HG03432 (cell line): ENCODE measurements at regions not wholly inside any gene's neighbourhood (a gene's known extent, or its start where the extent isn't known, plus 50 kb on each side); places are given as distances from the start of the nearest gene placed in this dataset.
"Not testable (repeated sequence)": the region's sequence is repeated elsewhere in the genome, so short reads cannot be mapped to it uniquely, and the experiment has no call there.

Experiments used
- ATAC-seq: cut with Tn5 transposase; IDR thresholded peaks from one replicate; pipeline ENCODE4 v1.9.1; 2021; ENCODE audit warnings: mild to moderate bottlenecking, moderate library complexity; ENCODE audit not compliant: unreplicated experiment

DNA sequence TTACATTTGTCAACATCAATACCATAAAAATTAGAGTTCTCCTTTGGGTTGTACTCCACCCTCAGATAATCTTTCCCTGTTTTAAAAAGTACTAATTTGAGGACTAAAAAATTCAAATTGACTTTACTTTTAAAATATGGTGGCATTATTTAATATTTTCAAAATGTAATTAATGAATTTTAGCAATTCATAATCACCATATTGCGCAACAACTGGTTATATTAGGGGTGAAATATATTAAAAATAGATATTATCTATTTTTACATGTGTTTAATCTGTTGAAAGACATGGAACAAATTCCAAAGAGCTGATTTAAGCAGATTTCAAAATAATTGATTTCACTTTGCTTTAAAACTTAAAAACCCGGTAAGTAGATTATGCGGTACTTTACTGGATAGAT lies 236.6 kb upstream of the NOL4 start:
- ATAC-seq = no peak

DNA sequence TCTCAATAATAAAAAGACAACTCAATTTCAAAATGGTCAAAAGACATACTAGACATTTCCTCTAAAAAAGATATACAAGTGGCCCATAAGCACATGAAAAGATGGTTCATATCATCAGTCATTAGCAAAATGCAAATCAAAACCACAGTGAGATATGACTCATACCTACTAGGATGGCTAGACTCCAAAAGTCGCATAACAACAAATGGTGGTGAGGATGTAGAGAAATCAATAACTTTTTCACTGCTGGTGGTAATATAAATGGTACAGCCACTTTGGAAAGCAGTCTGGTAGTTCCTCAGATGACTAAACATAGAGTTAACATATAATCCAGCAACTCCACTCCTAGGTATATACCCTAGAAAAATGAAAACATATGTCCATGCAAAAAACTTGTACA lies 242.3 kb upstream of the NOL4 start:
- peak; percentile 83 for ATAC-seq

DNA sequence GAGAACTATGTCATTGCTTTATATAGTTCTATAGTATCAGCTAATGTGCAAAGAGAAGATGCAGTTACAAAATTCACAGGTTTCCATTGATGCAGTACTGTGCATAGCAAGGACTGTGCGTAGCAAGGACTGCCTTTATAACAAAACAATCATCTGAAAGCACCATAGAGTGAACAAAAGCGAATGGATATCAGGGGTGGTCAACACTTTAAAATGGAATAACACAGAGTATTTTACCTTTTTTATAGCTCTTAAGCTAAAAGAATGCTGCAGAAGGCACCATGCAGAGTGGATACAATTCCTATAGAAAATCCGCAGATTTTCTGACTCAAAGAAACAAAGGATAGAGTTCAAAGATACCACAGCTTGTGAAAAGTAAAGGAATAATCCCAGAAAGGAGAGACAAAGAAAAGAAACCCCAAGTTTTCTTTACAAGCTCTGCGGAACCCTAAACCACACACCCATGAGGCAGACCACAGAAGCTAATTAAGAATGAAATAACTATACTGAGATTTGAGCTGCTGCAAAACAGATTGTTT lies 229.9 kb upstream of the DTNA start:
- no peak for ATAC-seq

DNA sequence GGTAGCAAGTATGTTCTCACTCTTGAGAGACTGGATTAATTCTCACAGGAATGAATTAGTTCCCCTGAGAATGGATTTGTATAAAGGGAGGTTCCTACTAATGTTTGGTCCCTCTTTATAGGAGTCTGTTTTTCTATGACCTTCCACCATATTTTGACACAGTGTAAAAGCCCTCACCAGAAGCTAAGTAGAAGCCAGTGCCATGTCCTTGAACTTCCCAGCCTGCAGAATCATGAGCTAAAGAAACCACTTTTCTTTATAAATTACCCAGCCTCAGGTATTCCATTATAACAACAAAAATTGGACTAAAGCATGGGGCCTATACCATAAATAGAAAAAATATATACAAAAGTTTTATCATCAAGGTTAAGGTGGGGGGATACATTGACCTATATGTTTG lies 227.9 kb upstream of the DTNA start:
- ATAC-seq = no peak

DNA sequence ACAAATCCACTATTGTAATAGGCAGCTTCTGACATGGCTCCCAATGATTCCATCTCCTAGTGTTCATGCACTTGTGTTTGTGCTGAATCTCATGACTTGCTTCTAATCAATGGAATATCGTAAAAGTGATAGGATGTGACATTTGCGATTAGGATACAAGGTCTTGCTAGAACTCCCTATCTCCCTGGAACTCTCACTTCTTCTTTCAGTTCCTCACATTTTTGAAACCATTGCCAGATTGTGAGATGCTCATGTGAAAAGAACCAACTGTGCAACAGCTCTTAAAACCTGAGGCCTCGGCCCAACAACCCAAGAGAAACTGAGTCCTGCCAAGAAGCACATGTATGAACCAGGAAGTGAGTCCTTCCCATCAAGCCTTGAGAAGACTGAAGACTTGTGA lies 226.9 kb upstream of the DTNA start:
- ATAC-seq = no peak

DNA sequence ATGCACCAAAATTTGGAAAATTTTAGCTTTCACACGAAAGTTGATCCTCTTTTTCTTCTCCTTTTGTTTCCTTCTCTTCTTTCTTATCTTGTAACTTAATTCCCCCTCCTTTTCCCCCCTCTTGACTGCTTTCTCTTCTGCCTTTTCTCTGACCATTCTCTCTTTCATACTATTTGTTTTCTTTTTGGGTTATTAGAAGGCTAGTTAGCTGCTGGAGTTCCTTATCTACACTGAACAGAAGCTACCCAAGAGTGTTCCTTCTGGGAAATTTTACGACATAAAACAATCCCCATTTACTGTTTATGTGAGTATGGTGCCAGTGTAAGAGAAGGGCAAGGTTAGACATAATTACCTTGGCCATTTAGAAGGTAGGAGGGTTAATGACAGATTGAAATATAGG lies 218.4 kb upstream of the DTNA start:
- no peak for ATAC-seq

DNA sequence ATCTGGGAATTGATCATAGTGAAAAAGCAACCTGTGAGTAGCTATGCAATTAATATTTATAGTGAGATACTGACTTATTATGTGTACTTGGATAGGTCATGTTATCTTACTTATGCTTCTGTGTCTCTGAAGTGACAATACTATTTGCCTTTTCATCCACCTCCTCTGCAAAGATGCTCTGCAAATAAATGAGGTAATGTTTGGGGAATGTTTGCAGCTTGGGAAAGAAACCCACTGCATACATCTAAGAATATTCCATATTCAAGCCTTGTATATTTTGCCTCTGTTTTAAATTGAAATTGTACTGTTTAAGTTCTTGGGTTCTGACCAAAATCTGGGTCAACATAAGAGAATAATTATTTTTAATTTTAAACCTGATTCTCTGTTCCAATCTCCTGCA lies 217.4 kb upstream of the DTNA start:
- ATAC-seq = no peak

DNA sequence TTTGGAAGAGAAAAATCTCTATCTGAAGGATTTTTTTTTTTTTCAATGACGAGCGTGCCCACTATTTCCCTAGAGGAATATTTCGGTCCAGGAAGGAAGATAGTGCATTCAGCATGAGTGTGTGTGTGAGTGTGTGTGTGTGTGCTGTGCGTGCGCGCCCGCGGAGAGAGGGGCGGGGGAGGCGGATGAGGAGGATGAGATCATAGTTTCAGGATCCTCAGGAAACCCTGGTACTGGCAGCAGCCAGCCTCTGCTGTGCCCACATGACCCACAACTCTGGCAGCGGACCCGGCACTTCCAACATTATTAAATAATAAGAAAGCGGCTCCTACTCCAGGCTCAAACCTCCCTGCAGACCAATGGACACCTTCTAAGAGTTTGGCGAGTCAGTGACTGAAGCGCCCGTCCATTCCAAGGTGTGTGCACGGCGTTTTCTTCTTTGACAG lies 217.0 kb upstream of the DTNA start:
- ATAC-seq = peak; percentile 84

DNA sequence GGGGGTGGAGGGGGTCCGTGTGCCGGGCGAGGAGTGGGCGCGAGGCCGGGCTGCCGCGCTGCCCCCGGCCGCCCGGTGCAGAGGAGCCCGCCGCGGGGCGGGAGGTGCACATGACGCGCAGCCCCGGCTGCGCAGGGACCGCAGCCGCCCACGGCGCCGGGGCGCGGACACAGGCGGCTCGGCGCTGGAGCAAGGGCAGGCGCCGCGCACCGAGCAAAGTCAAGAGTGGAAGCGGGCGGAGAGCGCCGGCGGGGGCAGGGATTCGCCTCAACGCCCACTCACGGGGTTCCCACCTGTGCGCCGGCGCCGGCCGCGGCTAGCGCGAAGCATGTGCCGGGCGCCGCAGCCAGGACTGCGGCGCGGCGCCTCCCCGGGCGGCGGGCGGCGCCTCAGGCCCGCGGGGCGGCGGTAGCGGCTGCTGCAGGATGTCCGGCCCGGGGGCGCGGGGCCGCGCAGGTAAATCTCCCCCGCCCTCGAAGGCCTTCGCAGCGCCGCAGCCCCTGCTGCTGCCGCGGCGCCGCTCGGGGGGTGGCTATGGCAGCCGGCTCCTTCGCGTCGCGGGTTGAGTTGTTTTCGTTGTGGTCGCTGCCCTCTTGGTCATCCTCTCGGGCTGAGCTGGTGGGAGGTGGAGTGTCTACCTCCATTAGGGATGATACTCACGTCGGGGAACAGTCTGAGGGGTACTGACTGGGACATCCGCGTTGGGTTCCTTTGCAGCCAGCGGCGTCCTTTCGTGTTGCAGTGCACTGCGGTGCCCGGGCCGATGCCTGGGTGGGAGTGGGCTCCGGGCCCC lies 216.3 kb upstream of the DTNA start:
- ATAC-seq = peak; percentile 86

DNA sequence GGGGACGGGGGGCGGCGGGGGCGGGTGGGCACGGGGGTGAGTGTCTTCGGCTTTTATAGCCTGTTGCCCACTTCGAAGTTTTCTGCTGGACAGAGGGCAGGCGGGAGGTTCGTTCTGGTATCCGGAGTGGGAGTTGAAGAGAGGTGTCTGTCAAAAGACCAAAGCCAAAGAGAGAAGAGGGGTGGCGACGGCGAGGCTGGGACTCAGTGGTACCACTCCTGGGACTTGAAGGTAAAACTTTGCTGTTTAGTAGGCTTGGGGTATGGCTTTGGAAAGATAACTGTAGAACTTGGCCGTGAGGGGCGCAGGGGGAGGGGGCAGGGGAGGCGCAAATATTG lies 215.8 kb upstream of the DTNA start:
- no peak for ATAC-seq

DNA sequence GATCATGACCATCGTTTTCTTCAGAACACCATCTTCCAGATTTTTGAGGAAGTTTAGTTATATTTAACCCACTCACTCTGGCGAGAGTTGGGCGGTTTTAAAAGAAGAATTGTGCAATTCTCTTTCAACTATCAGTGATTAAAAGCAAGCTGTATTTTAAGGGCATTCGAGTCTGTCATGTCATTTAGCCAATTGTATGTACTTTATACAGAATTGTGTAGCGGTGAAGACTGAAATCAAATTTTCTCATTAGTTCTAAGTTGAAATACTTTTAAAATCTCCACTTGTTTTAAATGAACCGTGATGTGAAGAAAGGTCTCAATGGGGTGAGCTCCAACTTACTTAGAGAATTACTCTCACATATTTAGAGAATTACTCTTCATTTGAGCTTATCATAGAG lies 214.6 kb upstream of the DTNA start:
- ATAC-seq = no peak

DNA sequence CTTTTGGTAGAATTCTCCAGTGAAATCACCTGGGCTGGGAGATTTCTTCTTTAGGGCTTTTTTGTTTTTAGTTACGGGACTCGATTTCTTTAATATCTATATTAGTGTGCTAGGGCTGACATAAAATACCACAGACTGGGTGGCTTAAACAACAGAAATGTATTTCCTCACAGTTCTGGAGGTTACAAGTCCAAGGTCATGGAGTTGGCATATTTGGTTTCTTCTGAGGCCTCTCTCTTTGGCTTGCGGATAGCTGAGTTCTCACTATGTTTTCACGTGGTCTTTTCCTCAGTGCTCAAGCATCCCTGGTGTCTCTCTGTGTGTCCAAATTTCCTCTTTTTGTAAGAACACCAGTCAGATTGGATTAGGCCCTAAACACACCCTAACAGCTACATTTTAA lies 208.5 kb upstream of the DTNA start:
- no peak for ATAC-seq

DNA sequence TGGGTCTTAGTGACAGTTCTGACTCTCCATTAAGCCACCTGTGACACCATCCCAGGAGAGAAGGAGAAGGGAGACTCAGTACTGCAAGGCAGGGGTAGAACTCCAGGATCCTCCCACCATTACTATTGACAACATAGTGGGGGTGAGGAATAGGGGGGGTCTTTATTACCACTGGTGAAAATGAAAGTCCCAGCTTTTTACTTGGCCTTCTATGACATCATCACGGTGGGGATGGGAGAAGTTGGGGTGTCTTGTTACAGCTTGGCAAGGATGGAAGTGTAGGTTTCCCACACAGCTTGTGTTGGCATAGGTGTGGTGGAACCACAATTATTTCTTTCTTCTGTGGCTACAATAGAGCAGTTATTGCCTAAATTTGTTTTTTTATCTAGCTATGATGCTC lies 203.9 kb upstream of the DTNA start:
- no peak for ATAC-seq

DNA sequence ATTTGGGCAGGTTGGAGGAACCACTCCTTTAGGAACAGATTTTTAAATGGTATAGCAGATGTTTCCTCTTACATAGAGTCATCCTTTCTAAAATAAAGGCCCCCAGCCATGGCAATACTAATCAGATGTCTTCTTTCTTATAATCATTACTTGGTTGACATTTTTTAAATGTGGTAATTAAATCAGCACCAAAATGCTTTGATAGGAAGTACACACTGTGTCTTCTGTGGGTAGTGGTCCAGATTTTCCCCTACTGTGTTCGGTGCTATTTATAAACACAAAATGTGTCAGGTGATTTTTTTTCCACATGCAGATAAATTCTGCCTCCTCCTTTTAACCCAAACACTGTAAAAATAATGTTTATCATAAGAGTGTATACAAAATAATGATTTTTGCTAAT lies 200.9 kb upstream of the DTNA start:
- no peak for ATAC-seq

DNA sequence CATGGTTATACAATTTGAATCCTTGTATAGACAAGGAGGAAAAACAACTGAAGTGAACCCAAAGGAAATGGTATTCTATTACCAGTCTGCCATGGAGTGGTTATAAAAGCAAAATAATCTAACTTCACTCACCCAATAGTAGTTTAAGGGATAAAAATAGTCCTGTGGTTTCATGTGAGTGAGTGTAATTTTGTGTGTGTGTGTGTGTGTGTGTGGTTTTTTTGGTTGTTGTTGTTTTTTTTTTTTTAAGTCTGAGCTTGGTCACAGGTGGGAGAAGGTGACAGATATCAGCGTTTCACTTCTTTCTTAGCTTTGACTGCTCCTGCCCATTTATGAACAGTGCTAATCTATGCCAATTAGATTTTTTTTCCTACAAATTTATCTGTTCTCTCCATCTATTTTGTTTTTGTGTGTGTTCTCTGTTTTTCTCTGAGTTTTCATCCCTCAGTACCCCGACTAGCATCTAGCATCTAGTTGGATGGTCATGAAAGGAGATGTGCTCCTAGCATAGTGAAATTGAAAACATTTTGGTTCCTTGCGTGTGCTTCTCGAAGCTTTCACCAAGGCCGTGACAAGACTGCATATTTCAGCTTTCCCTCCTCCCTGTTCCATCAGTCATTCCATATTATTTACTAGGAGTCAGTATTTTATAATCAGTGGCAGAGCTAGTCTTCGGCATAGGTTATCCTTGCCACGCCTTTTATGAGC lies 200.1 kb upstream of the DTNA start:
- no peak for ATAC-seq

DNA sequence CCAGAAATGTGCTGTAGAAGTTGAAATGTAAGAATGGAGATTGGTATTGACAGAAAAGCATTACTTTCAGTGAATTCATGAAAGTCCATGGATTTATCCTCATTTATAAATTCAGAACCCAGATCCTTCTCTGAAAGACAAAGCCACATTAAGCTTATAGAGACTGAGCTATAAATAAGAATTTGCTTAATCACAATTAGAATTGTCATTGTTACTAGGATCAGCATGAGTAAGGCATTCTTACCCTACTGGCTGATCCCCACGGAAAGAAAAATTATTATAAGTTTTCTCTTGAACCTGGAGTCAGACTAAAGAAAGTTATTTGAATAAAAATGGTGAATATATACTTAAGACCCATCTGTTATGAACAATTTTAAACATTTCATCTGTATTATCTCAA lies 199.2 kb upstream of the DTNA start:
- no peak for ATAC-seq

DNA sequence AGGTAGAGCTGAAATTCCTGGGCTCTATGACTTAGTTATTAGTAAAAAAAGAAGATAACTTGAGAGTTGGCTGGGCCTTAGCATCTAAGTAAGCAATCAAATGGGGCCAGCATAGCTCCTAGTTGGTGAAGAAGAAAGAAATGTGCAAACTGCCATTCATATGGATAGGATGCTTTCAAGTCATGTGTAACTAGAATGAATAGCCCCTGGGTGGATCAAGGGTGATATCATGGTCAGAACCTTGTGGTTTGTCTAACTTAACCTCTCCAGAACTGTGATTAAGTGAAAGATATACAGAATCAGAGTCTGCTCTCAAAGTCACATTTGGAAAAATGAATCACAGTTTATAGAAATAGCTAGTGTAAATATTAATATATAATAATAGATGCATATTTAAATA lies 198.7 kb upstream of the DTNA start:
- no peak for ATAC-seq

DNA sequence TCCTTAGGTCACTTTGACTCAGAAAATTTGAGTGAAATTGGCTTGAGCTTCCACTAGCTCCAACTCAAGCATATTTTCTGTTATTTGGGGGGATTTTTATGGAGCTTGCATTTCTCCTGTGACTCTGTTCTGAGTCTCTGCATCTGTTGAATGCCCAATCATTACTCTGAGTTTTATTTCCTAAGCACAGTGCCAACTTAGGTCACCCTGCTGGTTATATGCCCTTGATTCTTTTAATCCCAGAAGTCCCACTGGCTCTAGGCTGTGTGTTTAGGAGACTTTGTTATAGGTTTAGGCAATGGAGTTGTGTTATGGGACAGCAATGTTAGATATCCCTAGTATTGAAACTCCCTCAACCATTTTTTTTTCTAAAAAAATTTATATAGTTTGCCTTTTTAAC lies 198.2 kb upstream of the DTNA start:
- no peak for ATAC-seq

DNA sequence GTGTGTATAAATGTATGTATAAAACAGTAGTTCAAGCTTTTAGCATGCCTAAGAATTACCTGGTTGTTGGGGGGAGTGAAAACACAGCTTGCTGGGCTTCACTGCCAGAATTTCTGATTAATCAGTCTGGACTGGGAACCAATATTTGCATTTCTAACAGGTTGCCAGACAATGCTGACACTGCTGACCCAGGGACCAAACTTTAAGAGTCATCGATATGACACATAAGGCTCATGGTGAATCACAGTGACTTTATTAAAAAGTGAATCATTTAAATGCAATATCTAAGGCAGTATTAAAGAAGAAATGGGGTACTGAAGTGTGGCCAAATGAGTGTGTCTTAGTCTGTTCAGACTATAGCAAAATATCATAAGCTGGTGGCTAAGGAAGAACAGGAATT lies 195.9 kb upstream of the DTNA start:
- no peak for ATAC-seq

DNA sequence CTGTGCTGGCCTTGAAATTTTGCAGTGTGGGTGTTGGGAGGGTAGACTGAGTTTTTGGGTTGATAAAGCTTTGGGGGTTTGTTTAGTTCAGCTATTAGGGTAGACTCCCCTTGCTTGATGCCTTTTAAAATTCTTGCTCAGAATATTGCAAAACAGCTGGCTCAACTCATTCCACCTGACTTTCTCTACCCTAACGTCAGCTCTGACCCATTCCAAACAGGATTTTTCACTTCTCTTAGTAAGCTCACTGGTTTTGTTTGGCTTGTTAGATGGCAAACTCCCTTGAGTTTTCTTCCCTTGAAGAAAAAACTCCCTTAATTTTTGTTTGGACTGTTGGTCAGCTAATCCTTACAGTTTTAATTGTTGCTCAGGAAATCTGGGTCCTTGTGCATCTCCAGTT lies 195.1 kb upstream of the DTNA start:
- no peak for ATAC-seq

DNA sequence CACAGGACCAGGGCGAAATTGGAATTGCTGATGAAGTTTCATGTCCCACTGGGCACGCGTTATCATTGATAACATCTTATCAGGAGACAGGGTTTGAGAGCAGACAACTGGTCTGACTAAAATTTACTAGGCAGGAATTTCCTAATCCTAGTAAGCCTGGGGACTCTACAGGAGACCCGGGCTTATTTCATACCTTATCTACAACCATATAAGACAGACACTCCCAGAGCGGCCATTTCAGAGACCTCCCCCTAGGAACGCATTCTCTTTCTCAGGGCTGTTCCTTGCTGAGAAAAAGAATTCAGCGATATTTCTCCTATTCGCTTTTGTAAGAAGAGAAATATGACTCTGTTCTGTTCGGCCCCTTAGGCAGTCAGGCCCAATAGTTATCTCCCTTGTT lies 193.7 kb upstream of the DTNA start:
- ATAC-seq = not testable (repeated sequence)

DNA sequence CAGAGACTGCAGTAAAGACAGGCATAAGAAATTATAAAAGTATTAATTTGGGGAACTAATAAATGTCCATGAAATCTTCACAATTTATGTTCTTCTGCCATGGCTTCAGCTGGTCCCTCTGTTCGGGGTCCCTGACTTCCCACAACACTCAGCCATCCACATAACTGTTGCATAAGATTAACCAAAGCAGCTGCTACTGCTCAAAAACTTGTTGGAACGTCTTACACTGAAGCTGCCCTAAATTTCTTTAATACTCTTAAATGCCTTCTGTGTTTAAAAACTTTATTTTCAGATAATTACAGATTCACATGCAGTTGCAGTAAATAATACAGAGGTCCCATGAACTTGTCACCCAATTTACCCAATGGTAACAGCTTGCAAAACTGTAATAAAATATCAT lies 193.1 kb upstream of the DTNA start:
- ATAC-seq = not testable (repeated sequence)
